ENCODE measurements at regions not wholly inside any gene's neighbourhood (a gene's known extent, or its start where the extent isn't known, plus 50 kb on each side); places are given as distances from the start of the nearest gene placed in this dataset.

DNA sequence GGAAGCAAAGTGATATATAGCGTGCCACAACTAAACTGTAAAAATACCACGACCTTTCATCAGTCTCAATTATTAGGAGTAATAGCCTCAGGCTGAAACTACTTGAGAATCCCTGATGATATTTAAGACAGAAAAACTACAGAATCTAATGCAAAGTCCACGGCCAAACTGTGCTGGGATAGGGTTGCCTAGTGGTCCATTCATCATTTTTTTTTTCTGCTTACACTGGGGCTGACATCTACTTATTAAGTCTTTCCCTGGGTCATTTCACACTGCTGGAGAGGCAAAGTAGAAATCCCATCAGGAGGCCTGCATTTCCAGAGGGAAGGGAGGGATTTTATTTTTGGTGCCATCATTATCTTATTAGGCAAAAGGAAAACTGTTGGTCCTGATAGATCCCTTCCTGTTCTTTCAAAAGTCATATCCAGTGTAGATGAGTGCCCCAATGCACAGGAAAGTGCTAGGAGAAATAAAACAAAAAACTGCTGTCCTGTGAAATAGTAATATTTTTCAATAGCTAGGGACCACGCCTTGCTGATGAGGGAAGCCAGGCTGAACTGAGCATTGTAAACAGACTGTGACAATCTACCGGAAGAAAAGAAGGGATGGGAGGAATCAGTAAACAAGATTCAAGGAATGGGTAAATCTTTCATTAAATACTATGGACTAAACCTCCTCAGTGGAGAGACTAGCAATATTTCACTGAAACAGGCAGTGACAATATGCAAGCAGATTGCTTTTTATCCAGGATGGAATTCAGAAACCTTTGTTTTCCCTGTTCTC, 644.3 kb downstream of the IRS1 start:
- TF ChIP-seq, protein P1, sequence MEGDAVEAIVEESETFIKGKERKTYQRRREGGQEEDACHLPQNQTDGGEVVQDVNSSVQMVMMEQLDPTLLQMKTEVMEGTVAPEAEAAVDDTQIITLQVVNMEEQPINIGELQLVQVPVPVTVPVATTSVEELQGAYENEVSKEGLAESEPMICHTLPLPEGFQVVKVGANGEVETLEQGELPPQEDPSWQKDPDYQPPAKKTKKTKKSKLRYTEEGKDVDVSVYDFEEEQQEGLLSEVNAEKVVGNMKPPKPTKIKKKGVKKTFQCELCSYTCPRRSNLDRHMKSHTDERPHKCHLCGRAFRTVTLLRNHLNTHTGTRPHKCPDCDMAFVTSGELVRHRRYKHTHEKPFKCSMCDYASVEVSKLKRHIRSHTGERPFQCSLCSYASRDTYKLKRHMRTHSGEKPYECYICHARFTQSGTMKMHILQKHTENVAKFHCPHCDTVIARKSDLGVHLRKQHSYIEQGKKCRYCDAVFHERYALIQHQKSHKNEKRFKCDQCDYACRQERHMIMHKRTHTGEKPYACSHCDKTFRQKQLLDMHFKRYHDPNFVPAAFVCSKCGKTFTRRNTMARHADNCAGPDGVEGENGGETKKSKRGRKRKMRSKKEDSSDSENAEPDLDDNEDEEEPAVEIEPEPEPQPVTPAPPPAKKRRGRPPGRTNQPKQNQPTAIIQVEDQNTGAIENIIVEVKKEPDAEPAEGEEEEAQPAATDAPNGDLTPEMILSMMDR (IDR thresholded peaks at IDR 0.05): no peak
- Histone ChIP-seq H3K9me3 (no peaks in the 10 kb centered on the region), H3K4me3 (no peak overlapping the region), H3K36me3 (no peaks in the 10 kb centered on the region), H3K4me1 (peaks cover 0 to 14% (median 0%) of the 10 kb centered on the region in 9 donors), H3K27ac (no peak overlapping the region), H3K27me3 (no peaks in the 10 kb centered on the region)
- 76 to 80% methylated on average over 5 of the region's 5 CpGs for WGBS, 2 donors
- DNase-seq: no peak
- intact Hi-C loops (cut with DNase I): no loop called here
- no peak for ATAC-seq

- no peaks in the 10 kb centered on the region for H3K27me3 ChIP-seq
- no peaks in the 10 kb centered on the region for H3K9me3 ChIP-seq
- no peak overlapping the region for H3K27ac ChIP-seq
- ATAC-seq (no peak), DNase-seq (no peak)
- peaks cover 0 to 14% (median 0%) of the 10 kb centered on the region in 9 donors for H3K4me1 ChIP-seq
- intact Hi-C loops (cut with DNase I): no loop called here
- 47 to 56% methylated on average over 3 of the region's 3 CpGs for WGBS, 2 donors
- H3K36me3 ChIP-seq: no peaks in the 10 kb centered on the region
- TF ChIP-seq, protein P1 (IDR thresholded peaks at IDR 0.05): no peak
- H3K4me3 ChIP-seq: no peak overlapping the region
Observed at GRCh38 chr2:226154610-226155009, 645.0 kb downstream of the IRS1 start.

- Histone ChIP-seq H3K4me3 (no peak overlapping the region), H3K4me1 (peaks cover 0 to 14% (median 0%) of the 10 kb centered on the region in 9 donors), H3K36me3 (no peaks in the 10 kb centered on the region), H3K27ac (no peak overlapping the region), H3K27me3 (no peaks in the 10 kb centered on the region), H3K9me3 (no peaks in the 10 kb centered on the region)
- intact Hi-C loops (cut with DNase I): no loop called here
- TF ChIP-seq, protein P1 (IDR thresholded peaks at IDR 0.05): no peak
- WGBS, 2 donors: 78 to 81% methylated on average over 3 of the region's 3 CpGs
- ATAC-seq (no peak), DNase-seq (no peak)
Observed at GRCh38 chr2:226153553-226153952, 646.1 kb downstream of the IRS1 start.

DNA sequence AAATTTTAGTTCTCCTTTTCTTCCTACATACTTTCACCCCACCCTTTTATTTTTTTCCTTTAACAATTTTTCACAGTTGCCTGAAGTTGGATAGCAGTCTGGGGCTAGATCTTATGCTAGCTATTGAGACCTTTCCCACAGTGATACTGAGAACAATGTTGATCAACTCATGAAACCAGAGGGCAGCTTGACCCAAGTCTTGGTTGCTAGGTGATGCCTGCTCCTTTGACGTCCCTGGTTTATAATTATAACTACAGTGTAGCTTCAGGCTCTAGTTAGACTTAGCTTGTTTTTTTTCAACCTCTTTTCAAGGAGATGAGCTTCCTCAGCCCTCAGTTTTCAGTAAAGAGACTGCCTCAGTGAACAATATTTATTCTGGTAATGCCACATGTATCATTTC, 648.5 kb downstream of the IRS1 start:
- Histone ChIP-seq H3K27ac (no peak overlapping the region), H3K4me1 (peaks cover 0 to 8% (median 0%) of the 10 kb centered on the region in 9 donors), H3K9me3 (peaks cover 0 to 5% (median 0%) of the 10 kb centered on the region in 11 donors), H3K27me3 (no peaks in the 10 kb centered on the region), H3K4me3 (no peak overlapping the region), H3K36me3 (no peaks in the 10 kb centered on the region)
- 14 to 26% methylated on average over 1 of the region's 1 CpG for WGBS, 2 donors
- ATAC-seq (peak in 4 of 8 donors; percentile 59 to 87 (median 72)), DNase-seq (no peak)
- TF ChIP-seq, protein P1 (IDR thresholded peaks at IDR 0.05): no peak
- intact Hi-C loops (cut with DNase I): loop anchor here in 1 of 10 donors (2.0 kb wide), 1 partner anchor 20 kb away; no protein-coding TSS in a partner anchor
